Psoas muscle (tissue), 7 donors: ENCODE measurements at regions not wholly inside any gene's neighbourhood (a gene's known extent, or its start where the extent isn't known, plus 50 kb on each side); places are given as distances from the start of the nearest gene placed in this dataset.

Experiments
- ATAC-seq, 4 donors: fragments of 200-7000 bp; cut with Tn5 transposase; one replicate each; pipeline ENCODE4 v1.9.1; 2020; ENCODE audit warnings: moderate library complexity in 3 of 4, mild to moderate bottlenecking in 2 of 4
- DNase-seq, 2 donors: peaks; one replicate each; pipeline ENCODE4 v3.0.0-alpha.2; 2020
- H3K27ac ChIP-seq: fragments of 200-600 bp; one replicate; pipeline ENCODE4 v1.8.0; 2022
- H3K27me3 ChIP-seq, 3 donors: fragments of 200-600 bp in 1 of 3; one replicate each; pipeline versions ENCODE4 v1.6.1 to v1.8.0; 2013 to 2022; ENCODE audit warnings: low read length in 2 of 3, mild to moderate bottlenecking in 2 of 3, moderate library complexity in 1 of 3; ENCODE audit not compliant: insufficient read depth in 3 of 3
- H3K36me3 ChIP-seq, 2 donors: fragments of 200-600 bp in 1 of 2; one replicate each; pipeline versions ENCODE4 v1.6.1 to v1.8.0; 2013 to 2022; ENCODE audit warnings: low read depth in 1 of 2, mild to moderate bottlenecking in 1 of 2, moderate library complexity in 1 of 2; ENCODE audit not compliant: insufficient read depth in 1 of 2
- H3K4me1 ChIP-seq: fragments of 200-600 bp; one replicate; pipeline ENCODE4 v1.8.0; 2022
- H3K4me3 ChIP-seq: fragments of 200-600 bp; one replicate; pipeline ENCODE4 v1.8.0; 2022; ENCODE audit warnings: mild to moderate bottlenecking
- H3K9me3 ChIP-seq: fragments of 200-600 bp; one replicate; pipeline ENCODE4 v1.8.0; 2022
- CTCF ChIP-seq: fragments of 200-600 bp; IDR thresholded peaks from one replicate; pipeline ENCODE4 v1.8.0; 2022; ENCODE audit warnings: antibody characterized with exemption
- WGBS, 3 donors: extraction: QIAGEN DNeasy Blood & Tissue Kit; methylation state at CpG; one replicate each; pipeline versions ENCODE4 v1.1.6 to v1.1.7; 2013; 5-methylcytosine and 5-hydroxymethylcytosine counted together
- intact Hi-C, 2 donors: fragments of 100-400 bp; cut with DNase I; formaldehyde crosslinking; loops; one replicate each; pipeline versions ENCODE4 v1.11.0 to v1.14.2; 2022
- donor health status: healthy with polysubstance abuse.
- donor health status: DM: no; HTN: no; CAD: no; lungs with moderate emphysema.
- donor health status: Bipolar disorder and iron deficiency.
- donor health status: healthy.
- donor health status: DM: yes; HTN: yes; CAD: no.
- donor health status: DM: no; HTN: no; CAD: no.
- donor health status: DM: yes; HTN: yes; CAD: no.

- Histone ChIP-seq H3K36me3 (no peaks in the 10 kb centered on the region), H3K4me1 (no peaks in the 10 kb centered on the region), H3K4me3 (no peak overlapping the region), H3K9me3 (no peaks in the 10 kb centered on the region), H3K27ac (no peak overlapping the region), H3K27me3 (no peaks in the 10 kb centered on the region)
- ATAC-seq (no peak), DNase-seq (no peak)
- WGBS, 3 donors = 67 to 75% (median 67%) methylated on average over 8 of the region's 8 CpGs
- no peak for TF ChIP-seq CTCF
- intact Hi-C loops = no loop called here
Measured at GRCh38 chr5:152953788-152954483, 536.5 kb upstream of the GRIA1 start.

DNA sequence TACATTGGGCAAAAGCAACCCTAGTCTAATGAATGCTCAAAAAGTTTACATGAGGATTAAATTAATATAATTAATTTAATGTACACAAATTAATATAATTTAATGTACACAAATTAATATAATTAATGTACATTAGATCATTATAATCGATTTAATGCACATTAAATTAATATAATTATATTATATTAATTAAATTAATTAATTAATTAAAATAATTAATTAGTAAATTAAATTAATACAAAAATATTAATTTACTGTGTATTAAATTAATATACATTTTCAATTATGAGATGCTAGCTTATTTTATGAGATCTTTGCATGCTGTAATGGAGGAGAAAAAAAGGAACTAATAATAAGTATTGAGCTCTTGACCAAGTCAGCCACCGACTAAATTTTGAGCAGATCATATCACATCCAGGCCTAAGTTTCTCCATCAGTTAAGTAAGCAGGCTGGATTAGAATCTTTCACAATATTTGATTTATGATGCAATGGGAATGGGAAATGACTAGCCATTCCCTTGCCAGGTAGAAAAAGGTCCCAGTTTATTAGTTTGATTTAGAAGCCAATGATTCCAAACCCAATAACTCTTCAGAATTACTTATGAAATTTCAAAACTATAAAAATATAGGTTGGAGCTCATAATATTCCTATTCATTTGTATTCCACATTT, 533.4 kb upstream of the GRIA1 start:
- no peak overlapping the region for H3K27ac ChIP-seq
- no peaks in the 10 kb centered on the region for H3K27me3 ChIP-seq
- TF ChIP-seq CTCF = no peak
- H3K36me3 ChIP-seq = no peaks in the 10 kb centered on the region
- WGBS, 3 donors = 62 to 68% (median 64%) methylated on average over 2 of the region's 2 CpGs
- no peaks in the 10 kb centered on the region for H3K9me3 ChIP-seq
- H3K4me1 ChIP-seq = no peaks in the 10 kb centered on the region
- H3K4me3 ChIP-seq = no peak overlapping the region
- DNase-seq (no peak), ATAC-seq (no peak)
- intact Hi-C loops = no loop called here

DNA sequence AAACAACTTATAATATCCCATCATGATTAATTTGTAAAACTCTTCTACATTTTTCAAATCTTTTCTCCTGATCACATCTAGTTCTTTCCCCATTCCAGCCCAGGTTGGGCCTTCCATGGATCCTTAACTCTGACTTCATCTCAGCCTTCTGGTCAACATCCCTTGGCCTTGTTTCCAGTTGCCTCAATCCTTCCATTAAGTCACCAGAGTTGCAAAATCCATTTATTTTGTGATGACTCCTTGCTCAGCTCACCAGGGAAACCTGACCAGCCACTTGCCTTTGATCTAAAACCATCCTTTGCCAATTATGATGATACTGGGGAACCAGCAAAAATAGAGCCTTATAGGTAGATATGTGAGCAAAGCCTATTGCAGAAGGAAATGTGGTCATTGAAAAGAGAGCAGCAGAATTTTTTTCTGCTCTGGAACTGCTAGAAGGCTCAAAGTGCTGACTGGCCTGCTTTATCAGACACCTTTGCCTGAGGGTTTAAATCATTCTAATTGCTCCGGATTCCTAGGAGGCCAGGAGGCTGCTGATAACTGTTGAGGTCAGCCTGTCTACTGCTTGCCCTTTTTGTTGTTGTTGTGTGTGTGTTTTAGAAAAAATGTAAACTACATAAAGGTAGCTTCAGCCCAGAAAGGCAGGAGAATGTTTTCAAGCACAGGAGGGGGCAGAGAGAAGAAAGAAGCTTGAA, 512.2 kb upstream of the GRIA1 start:
- Histone ChIP-seq H3K36me3 (no peaks in the 10 kb centered on the region), H3K27me3 (no peaks in the 10 kb centered on the region), H3K4me1 (no peaks in the 10 kb centered on the region), H3K4me3 (no peak overlapping the region), H3K27ac (no peak overlapping the region), H3K9me3 (no peaks in the 10 kb centered on the region)
- TF ChIP-seq CTCF = no peak
- ATAC-seq (no peak), DNase-seq (no peak)
- intact Hi-C loops = no loop called here
- WGBS, 3 donors = 62 to 74% (median 67%) methylated on average over 1 of the region's 1 CpG

GRCh38 chr5:152987131-152987530, 503.3 kb upstream of the GRIA1 start:
- WGBS, 3 donors = 24 to 55% (median 25%) methylated on average over 1 of the region's 1 CpG
- no peak for TF ChIP-seq CTCF

More at GRCh38 chr5:152987131-152987530, 503.3 kb upstream of the GRIA1 start:
- Histone ChIP-seq H3K27ac (no peak overlapping the region), H3K27me3 (no peaks in the 10 kb centered on the region), H3K4me3 (no peak overlapping the region), H3K9me3 (no peaks in the 10 kb centered on the region), H3K4me1 (no peaks in the 10 kb centered on the region), H3K36me3 (no peaks in the 10 kb centered on the region)
- DNase-seq (no peak), ATAC-seq (no peak)
- intact Hi-C loops = no loop called here
